Brain microvascular endothelial cell (primary cell): ENCODE measurements at regions not wholly inside any gene's neighbourhood (a gene's known extent, or its start where the extent isn't known, plus 50 kb on each side); places are given as distances from the start of the nearest gene placed in this dataset.

Source experiments
- DNase-seq: peaks from one replicate; pipeline ENCODE4 v3.0.0-alpha.2; 2020
- H3K27ac ChIP-seq: fragments of 250-450 bp; sonication (Bioruptor Pico); 2 replicates; pipeline ENCODE4 v1.5.1; 2020; ENCODE audit warnings: mild to moderate bottlenecking, moderate library complexity
- H3K27me3 ChIP-seq: fragments of 250-450 bp; sonication (Bioruptor Pico); replicated peaks from 2 replicates; pipeline ENCODE4 v1.5.1; 2020; ENCODE audit warnings: mild to moderate bottlenecking
- H3K36me3 ChIP-seq: fragments of 250-450 bp; sonication (Bioruptor Pico); replicated peaks from 2 replicates; pipeline ENCODE4 v1.5.1; 2020; ENCODE audit warnings: mild to moderate bottlenecking
- H3K4me3 ChIP-seq: 2 replicates; pipeline ENCODE4 v1.5.1; 2011; ENCODE audit warnings: low read depth, mild to moderate bottlenecking, control low read depth, low read length, moderate library complexity
- in situ Hi-C: cut with HindIII; loops from 2 replicates; pipeline ENCODE4 v1.10.0; 2017; ENCODE audit warnings: low sequenced_read_pairs, low pct_ligation_motif_present
- TF ChIP-seq, protein P1 (sequence below): IDR thresholded peaks from 2 replicates; pipeline ENCODE4 v1.5.1; 2011; ENCODE audit warnings: low read depth, mild to moderate bottlenecking, moderate library complexity, low read length, control low read depth, inconsistent platforms; ENCODE audit errors: missing control alignments

DNA sequence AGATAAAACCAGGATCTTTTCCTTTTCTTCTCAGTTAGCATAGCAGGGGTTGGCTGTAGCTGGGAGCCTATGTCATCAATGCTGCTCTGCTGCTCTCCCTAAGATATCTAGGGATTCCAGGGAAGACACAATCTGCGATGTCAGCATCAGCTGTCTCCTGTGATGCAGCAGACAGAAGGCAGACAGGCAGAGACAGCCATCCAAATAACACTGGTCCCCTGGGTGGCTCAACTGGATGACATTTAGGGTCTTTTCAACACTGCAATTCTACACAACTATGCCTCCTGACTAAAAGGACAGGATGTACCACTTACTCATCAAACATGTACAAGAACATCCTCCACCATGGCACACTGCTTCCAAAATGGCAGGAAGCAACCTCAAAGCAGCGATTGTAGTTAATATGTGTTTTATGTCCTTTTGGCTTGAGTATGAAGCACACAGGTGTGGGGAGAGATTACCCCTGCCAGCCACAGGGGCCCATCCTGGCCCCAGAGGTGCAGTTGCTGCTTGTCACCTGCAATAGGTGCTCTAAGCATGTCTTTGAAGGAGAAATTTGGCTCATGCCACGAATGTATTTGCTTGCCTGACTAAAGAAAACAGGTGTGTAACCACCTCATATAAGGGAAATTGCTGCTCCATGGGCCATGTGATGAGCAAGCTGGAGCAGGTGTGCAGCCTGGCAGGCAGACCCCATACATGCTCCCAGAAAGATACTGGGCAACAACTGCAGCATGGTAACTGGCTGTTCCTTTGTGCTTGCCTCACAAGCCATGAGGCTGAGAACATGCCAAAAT lies 357.8 kb downstream of the VPS13C start:
- DNase-seq, result no peak
- in situ Hi-C loops, result no loop called here
- Histone ChIP-seq H3K36me3 (no peaks in the 10 kb centered on the region), H3K4me3 (no peak overlapping the region), H3K27ac (no peak overlapping the region), H3K27me3 (no peaks in the 10 kb centered on the region)
- TF ChIP-seq, protein P1, sequence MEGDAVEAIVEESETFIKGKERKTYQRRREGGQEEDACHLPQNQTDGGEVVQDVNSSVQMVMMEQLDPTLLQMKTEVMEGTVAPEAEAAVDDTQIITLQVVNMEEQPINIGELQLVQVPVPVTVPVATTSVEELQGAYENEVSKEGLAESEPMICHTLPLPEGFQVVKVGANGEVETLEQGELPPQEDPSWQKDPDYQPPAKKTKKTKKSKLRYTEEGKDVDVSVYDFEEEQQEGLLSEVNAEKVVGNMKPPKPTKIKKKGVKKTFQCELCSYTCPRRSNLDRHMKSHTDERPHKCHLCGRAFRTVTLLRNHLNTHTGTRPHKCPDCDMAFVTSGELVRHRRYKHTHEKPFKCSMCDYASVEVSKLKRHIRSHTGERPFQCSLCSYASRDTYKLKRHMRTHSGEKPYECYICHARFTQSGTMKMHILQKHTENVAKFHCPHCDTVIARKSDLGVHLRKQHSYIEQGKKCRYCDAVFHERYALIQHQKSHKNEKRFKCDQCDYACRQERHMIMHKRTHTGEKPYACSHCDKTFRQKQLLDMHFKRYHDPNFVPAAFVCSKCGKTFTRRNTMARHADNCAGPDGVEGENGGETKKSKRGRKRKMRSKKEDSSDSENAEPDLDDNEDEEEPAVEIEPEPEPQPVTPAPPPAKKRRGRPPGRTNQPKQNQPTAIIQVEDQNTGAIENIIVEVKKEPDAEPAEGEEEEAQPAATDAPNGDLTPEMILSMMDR, result no peak

DNA sequence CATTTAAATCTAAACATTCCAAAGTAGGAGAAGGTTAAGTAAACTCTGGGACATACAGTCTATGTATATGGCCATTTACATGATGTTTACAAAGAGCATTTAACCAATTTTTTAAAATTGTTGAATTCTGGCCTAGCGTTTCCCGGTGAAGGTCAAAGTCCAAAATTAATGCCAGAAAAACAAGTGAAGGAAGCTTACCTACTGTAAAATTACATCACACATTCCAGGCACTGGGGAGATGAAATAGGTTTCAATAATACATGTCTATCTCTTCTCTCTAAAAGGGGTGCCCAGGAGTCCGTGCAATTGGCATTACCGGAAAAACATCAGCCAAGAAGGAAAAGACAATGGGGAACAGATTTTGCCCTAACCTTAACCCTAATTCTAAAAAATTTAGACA lies 358.8 kb downstream of the VPS13C start:
- in situ Hi-C loops, result no loop called here
- Histone ChIP-seq H3K27me3 (no peaks in the 10 kb centered on the region), H3K36me3 (no peaks in the 10 kb centered on the region), H3K27ac (no peak overlapping the region), H3K4me3 (no peak overlapping the region)
- TF ChIP-seq, protein P1, result no peak
- DNase-seq, result no peak

DNA sequence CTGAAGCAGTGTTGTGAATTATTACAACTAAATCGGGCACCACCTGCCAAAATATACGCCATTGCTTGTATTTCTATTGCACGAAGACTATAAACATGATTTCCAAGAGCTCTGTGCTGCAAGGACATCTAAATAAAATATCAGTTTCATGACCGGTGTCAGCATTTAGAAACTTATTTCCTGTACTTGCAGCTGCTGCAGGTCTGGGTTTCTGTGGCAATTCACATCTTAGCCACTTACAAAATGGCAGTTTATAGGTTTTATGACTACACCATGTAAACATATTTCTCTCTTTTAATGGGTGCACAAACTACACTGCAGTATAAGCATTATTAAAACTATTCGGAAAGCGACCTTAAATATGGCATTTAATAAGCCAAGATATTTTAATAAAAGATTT lies 359.4 kb downstream of the VPS13C start:
- Histone ChIP-seq H3K36me3 (no peaks in the 10 kb centered on the region), H3K4me3 (no peak overlapping the region), H3K27me3 (no peaks in the 10 kb centered on the region), H3K27ac (no peak overlapping the region)
- DNase-seq, result no peak
- TF ChIP-seq, protein P1, result no peak
- in situ Hi-C loops, result no loop called here

DNA sequence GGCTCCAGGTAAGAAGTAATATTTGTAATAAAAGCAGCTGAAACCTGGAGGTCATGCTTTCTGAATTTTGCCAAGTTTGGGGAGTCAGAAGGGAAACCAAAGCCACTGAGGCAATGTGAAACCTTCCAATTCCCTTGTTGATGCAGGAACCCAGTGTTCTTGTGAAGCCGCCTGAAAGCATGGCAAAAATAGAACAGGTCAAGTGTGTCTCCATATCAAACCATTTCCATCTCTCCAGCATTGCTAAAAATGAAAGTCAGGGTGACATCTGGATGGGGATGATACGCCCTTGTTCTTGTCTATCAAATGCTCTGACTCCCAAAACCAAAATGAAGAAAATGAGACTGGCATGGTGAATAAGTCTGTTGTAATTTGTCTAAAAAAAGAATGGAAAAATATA lies 362.5 kb downstream of the VPS13C start:
- no peak overlapping the region for H3K4me3 ChIP-seq
- H3K36me3 ChIP-seq, result no peaks in the 10 kb centered on the region
- H3K27ac ChIP-seq, result no peak overlapping the region
- no peak for DNase-seq
- no peaks in the 10 kb centered on the region for H3K27me3 ChIP-seq
- in situ Hi-C loops, result no loop called here
- TF ChIP-seq, protein P1, result no peak

DNA sequence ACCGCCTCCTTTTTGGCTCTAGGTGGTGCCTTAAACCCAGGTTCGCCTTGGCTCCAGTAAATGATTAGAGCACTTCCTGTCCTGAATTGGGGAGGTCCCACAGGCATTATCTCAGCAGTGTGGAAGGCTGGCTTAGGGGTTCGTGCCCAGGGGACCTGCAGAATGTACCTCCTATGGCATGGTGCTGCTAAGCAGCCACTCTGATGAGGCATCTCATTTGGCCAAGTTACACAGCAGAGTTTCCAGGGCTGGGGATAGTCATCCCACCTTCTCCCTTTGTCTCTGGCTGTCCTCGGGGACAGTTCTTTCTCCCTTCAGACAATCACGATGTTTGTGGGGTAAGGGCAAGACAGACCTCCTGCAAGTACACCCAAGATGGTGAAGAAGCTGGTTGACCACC lies 371.2 kb downstream of the VPS13C start:
- TF ChIP-seq, protein P1, result no peak
- Histone ChIP-seq H3K4me3 (no peak overlapping the region), H3K36me3 (no peaks in the 10 kb centered on the region), H3K27ac (no peak overlapping the region), H3K27me3 (no peaks in the 10 kb centered on the region)
- in situ Hi-C loops, result no loop called here
- DNase-seq, result no peak

- DNase-seq, result no peak
- Histone ChIP-seq H3K36me3 (no peaks in the 10 kb centered on the region), H3K4me3 (no peak overlapping the region), H3K27ac (no peak overlapping the region), H3K27me3 (no peaks in the 10 kb centered on the region)
- TF ChIP-seq, protein P1, result no peak
- in situ Hi-C loops, result no loop called here
Measured at GRCh38 chr15:61687651-61688050, 372.6 kb downstream of the VPS13C start.
